Common myeloid progenitor, CD34-positive (primary cell): ENCODE measurements at regions not wholly inside any gene's neighbourhood (a gene's known extent, or its start where the extent isn't known, plus 50 kb on each side); places are given as distances from the start of the nearest gene placed in this dataset.

ENCODE experiments used
- CTCF ChIA-PET: fragments of 350-600 bp; sonication (Branson Sonifier 250); formaldehyde crosslinking; loops from one replicate; lab custom pipeline; 2021; ENCODE audit warnings: antibody characterized with exemption; lab: Charles Lee
- POLR2A ChIA-PET: fragments of 350-600 bp; sonication (Branson Sonifier 250); formaldehyde crosslinking; loops from one replicate; lab custom pipeline; 2021; ENCODE audit warnings: antibody characterized with exemption; lab: Charles Lee
- DNase-seq, 3 donors: peaks; one replicate each; pipeline versions ENCODE4 v3.0.0 to v3.0.0-alpha.2; 2013
- H3K27ac ChIP-seq, 2 experiments: 1 replicate in 1 of 2; 2 replicates in 1 of 2; pipeline ENCODE4 v1.7.0; 2013; ENCODE audit warnings: inconsistent platforms in 2 of 2, low read length in 2 of 2, mild to moderate bottlenecking in 2 of 2, low read depth in 1 of 2, moderate library complexity in 1 of 2; ENCODE audit not compliant: severe bottlenecking in 2 of 2, insufficient read depth in 1 of 2, poor library complexity in 1 of 2
- H3K27me3 ChIP-seq, 5 experiments: replicated peaks in 2 of 5; 1 replicate in 3 of 5; 2 replicates in 2 of 5; pipeline versions ENCODE4 v1.6.1 to v1.7.0; 2013; ENCODE audit warnings: low read length in 4 of 5, mild to moderate bottlenecking in 2 of 5, moderate library complexity in 2 of 5, inconsistent platforms in 1 of 5; ENCODE audit not compliant: insufficient read depth in 5 of 5, control insufficient read depth in 4 of 5
- H3K36me3 ChIP-seq, 4 experiments: 1 replicate in 2 of 4; 2 replicates in 2 of 4; pipeline versions ENCODE4 v1.6.1 to v1.7.0; 2013; ENCODE audit warnings: low read length in 3 of 4, control low read depth in 1 of 4, mild to moderate bottlenecking in 1 of 4; ENCODE audit not compliant: control insufficient read depth in 4 of 4, insufficient read depth in 4 of 4
- H3K4me1 ChIP-seq, 4 experiments: 1 replicate in 3 of 4; 2 replicates in 1 of 4; pipeline versions ENCODE4 v1.6.1 to v1.7.1; 2013; ENCODE audit warnings: low read length in 3 of 4, mild to moderate bottlenecking in 3 of 4, control low read depth in 1 of 4, inconsistent platforms in 1 of 4, moderate library complexity in 1 of 4; ENCODE audit not compliant: control insufficient read depth in 4 of 4, insufficient read depth in 4 of 4; ENCODE audit errors: control extremely low read depth in 1 of 4
- H3K4me3 ChIP-seq, 7 experiments: 1 replicate in 4 of 7; 2 replicates in 3 of 7; pipeline versions ENCODE4 v1.5.1 to v1.7.0; 2013; ENCODE audit warnings: mild to moderate bottlenecking in 7 of 7, low read length in 6 of 7, moderate library complexity in 6 of 7, inconsistent platforms in 2 of 7, low read depth in 2 of 7, control low read depth in 1 of 7; ENCODE audit not compliant: insufficient read depth in 4 of 7, control insufficient read depth in 1 of 7; ENCODE audit errors: extremely low read depth in 1 of 7
- H3K9me3 ChIP-seq, 5 experiments: 1 replicate in 4 of 5; 2 replicates in 1 of 5; pipeline versions ENCODE4 v1.6.1 to v1.7.1; 2013; ENCODE audit warnings: low read length in 4 of 5, mild to moderate bottlenecking in 2 of 5, inconsistent platforms in 1 of 5, low read depth in 1 of 5, moderate library complexity in 1 of 5; ENCODE audit not compliant: control insufficient read depth in 4 of 5, insufficient read depth in 2 of 5; ENCODE audit errors: control extremely low read depth in 1 of 5
- WGBS: methylation state at CpG from one replicate; pipeline ENCODE4 v1.1.5; 2013; ENCODE audit not compliant: insufficient coverage; 5-methylcytosine and 5-hydroxymethylcytosine counted together

DNA sequence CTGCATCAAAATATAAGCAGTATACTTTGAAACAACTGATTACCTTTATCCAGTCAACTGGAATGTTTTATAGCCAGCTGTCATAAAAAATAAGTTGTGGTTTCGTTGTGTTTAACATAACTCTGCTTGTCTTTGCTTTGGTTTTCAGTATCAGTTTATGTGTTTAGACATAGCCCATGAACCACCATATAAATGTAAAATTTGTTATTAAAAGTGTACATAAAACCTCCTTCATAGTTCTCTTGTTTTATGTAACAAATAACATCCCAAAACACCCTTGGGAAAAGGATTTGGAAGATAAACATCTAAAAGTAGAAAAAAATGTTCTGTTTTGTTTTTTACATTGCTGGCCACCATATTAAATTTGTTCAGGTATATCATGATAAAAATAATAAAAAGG lies 347.0 kb upstream of the PROK2 start:
- H3K27me3 ChIP-seq = no peaks in the 10 kb centered on the region
- H3K36me3 ChIP-seq = no peaks in the 10 kb centered on the region
- peaks cover 0 to 24% (median 8%) of the 10 kb centered on the region in 4 experiments for H3K4me1 ChIP-seq
- DNase-seq = no peak
- CTCF ChIA-PET = interaction anchor here (1.5 kb wide), 1 partner anchor 11 kb away, joined by 3 read pairs; no protein-coding TSS in a partner anchor
- POLR2A ChIA-PET = no interaction called here
- no peak overlapping the region for H3K4me3 ChIP-seq
- H3K27ac ChIP-seq = no peak overlapping the region
- H3K9me3 ChIP-seq = peaks cover 0 to 2% (median 0%) of the 10 kb centered on the region in 5 experiments
- WGBS = no CpG with 5 or more reads among the region's 1 CpG

DNA sequence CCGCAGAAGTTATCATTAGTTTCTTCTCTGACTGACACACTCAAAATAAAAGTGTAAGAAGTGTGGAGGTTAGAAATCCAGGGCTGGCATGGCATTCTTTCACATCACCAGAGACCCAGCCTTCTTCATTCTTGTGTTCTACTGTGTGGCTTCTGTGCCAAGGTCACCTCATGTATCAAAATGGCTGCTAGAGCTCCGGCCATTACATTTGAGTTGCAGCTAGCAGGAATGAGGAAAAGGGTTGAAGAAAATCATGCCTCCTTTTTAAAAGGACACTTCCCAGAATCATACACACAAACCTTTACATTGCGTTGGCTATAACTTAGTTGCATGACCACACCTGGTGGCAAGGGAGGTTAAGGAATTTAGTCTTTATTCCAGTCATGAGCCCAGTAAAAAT lies 345.6 kb upstream of the PROK2 start:
- Histone ChIP-seq H3K27me3 (no peaks in the 10 kb centered on the region), H3K9me3 (peaks cover 0 to 2% (median 0%) of the 10 kb centered on the region in 5 experiments), H3K27ac (no peak overlapping the region), H3K4me3 (no peak overlapping the region), H3K36me3 (no peaks in the 10 kb centered on the region), H3K4me1 (peaks cover 1 to 28% (median 8%) of the 10 kb centered on the region in 4 experiments)
- no peak for DNase-seq
- 100% methylated on average over 1 of the region's 3 CpGs for WGBS
- POLR2A ChIA-PET = interaction anchor here (0.8 kb wide), 1 partner anchor 12 kb away, joined by 3 read pairs; no protein-coding TSS in a partner anchor
- CTCF ChIA-PET = interaction anchor here (1.1 kb wide), 1 partner anchor 9 kb away, joined by 3 read pairs; no protein-coding TSS in a partner anchor

DNA sequence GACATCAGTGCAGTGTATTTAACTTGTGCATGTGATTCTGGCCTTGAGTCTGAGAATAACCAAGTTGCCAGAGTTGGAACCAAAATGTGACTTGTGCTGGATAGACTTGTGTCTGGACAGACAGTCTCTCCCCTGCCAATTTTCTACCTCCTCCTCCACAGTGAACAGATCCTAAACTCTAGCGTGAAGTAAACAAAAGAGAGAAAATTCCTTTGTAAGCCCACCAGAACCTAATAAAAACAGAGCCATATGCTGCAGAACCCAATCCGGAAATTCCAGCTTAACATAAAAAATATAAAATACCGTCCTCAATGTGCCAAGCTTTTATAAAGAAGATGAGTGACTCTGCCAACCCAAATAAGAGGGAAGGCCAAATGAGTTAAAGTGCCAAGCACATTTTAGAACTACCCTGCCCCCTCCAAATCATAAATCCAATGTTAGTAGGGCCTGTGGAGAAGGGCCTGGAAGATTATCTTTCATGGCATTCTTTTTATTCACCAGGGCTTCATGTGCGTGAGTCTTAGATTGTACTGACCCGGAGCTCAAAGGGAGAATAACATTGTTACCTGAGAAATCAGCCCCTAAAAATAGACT lies 344.6 kb upstream of the PROK2 start:
- no peak overlapping the region for H3K27ac ChIP-seq
- peaks cover 0 to 19% (median 2%) of the 10 kb centered on the region in 4 experiments for H3K4me1 ChIP-seq
- no peak for DNase-seq
- H3K36me3 ChIP-seq = no peaks in the 10 kb centered on the region
- H3K4me3 ChIP-seq = no peak overlapping the region
- 100% methylated on average over 3 of the region's 5 CpGs for WGBS
- H3K9me3 ChIP-seq = peaks cover 0 to 2% (median 0%) of the 10 kb centered on the region in 5 experiments
- no peaks in the 10 kb centered on the region for H3K27me3 ChIP-seq
- ChIA-PET CTCF (no interaction called here), POLR2A (interaction anchor here (0.5 kb wide), 1 partner anchor 137 kb away, joined by 3 read pairs; no protein-coding TSS in a partner anchor)

DNA sequence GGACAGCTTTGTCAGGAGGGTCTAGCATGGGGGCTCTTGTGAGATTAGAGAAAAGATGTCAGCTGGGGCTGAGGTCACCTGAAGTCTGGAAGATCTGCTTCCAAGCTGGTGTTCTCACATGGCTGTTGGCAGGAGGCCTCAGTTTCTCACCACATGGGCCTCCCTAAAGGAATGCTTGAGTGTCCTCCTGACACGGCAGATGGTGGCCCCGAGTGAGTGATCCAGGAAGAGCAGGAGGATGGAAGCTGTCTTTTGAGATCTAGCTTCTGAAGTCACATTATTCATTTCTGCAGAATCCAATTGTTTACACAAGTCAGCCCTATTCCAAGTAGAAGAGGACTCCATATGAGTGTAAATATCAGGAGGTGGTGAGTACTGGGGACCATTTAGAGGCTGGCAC lies 344.0 kb upstream of the PROK2 start:
- Histone ChIP-seq H3K27ac (no peak overlapping the region), H3K4me1 (peaks cover 0 to 16% (median 2%) of the 10 kb centered on the region in 4 experiments), H3K4me3 (no peak overlapping the region), H3K36me3 (no peaks in the 10 kb centered on the region), H3K27me3 (no peaks in the 10 kb centered on the region), H3K9me3 (peaks cover 0 to 2% (median 0%) of the 10 kb centered on the region in 5 experiments)
- CTCF ChIA-PET = interaction anchor here (1.0 kb wide), 1 partner anchor 14 kb away, joined by 3 read pairs; no protein-coding TSS in a partner anchor
- DNase-seq = no peak
- WGBS = 100% methylated on average over 1 of the region's 2 CpGs
- POLR2A ChIA-PET = interaction anchor here (0.5 kb wide), 1 partner anchor 137 kb away, joined by 3 read pairs; no protein-coding TSS in a partner anchor

DNA sequence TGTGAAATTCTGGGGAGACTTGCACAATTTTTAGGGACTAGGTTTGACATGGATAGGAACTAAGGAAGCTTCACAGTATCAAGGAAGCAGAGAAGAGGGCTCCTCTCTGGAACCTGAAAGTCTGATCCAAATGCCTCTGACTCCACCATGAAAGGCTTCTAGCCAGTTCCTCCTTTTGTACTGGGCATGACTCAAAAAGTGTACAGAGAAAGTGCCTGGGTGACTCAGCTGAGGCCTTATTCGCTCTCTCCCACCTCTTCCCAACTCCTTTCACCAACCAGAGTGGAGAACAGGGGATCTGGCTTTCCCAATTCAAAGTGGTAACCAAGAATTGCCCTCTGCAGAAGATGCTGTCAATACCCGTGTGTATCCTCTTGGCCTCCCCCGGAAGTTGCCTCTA lies 342.9 kb upstream of the PROK2 start:
- WGBS = 98% methylated on average over 3 of the region's 3 CpGs
- ChIA-PET POLR2A (no interaction called here), CTCF (no interaction called here)
- Histone ChIP-seq H3K9me3 (peaks cover 0 to 2% (median 0%) of the 10 kb centered on the region in 5 experiments), H3K27me3 (no peaks in the 10 kb centered on the region), H3K36me3 (no peaks in the 10 kb centered on the region), H3K4me1 (peaks cover 0 to 16% (median 2%) of the 10 kb centered on the region in 4 experiments), H3K4me3 (no peak overlapping the region), H3K27ac (no peak overlapping the region)
- DNase-seq = peak in 2 of 3 donors; percentile 24 to 27

DNA sequence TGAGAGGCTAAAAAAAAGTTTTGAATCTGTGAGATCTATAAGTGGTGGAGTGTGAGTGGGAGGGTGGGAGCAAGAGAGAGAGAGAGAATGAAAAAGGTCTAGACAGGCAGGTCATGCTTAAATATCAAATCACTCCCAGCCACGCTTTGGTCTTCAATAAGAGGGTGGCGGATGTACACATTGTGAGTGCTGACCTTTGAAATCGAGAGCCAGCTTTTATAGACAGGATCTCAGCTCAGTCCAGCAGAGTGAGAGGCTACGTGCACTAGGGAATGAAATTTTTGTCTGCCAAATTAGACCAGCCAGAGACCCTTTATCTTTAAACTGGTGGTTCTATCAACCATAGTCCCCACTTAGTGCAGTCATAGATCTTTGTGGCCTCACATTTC lies 342.3 kb upstream of the PROK2 start:
- DNase-seq = no peak
- Histone ChIP-seq H3K9me3 (peaks cover 0 to 2% (median 0%) of the 10 kb centered on the region in 5 experiments), H3K36me3 (no peaks in the 10 kb centered on the region), H3K27me3 (no peaks in the 10 kb centered on the region), H3K27ac (no peak overlapping the region), H3K4me3 (no peak overlapping the region), H3K4me1 (peaks cover 0 to 16% (median 2%) of the 10 kb centered on the region in 4 experiments)
- 96% methylated on average over 4 of the region's 4 CpGs for WGBS
- ChIA-PET POLR2A (no interaction called here), CTCF (no interaction called here)
